ENCODE measurements at regions not wholly inside any gene's neighbourhood (a gene's known extent, or its start where the extent isn't known, plus 50 kb on each side); places are given as distances from the start of the nearest gene placed in this dataset.

GRCh38 chr9:24045150-24045549 lies 219.1 kb upstream of the ELAVL2 start:
- WGBS, 2 experiments (ENCODE audit: low coverage in 1 of 2, low lambda C conversion rate in 2 of 2, missing lambda C conversion rate in 2 of 2): 20 to 22% methylated on average over 3 of the region's 3 CpGs

DNA sequence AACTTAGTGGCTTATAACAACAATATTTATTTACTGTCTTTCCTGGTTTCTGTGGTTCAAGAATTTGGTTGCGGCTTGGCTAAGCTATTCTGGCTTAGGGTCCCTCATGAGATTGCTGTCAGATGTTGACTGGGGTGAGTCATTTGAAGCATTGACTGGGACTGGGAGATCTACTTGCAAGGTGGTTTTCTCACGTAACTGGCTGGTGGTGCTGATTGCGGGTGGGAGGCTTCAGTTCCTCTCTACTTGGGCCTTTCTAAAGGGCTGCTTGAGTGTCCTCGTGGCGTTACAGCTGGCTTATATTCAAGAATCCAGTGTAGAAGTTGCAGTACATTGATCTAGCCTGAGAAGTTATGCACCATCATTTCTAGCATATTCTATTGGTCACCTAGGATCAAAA lies 218.5 kb upstream of the ELAVL2 start:
- H3K27ac ChIP-seq: no peak overlapping the region

More at GRCh38 chr9:24045150-24045549, 219.1 kb upstream of the ELAVL2 start:
- Histone ChIP-seq H3K9me3 (ENCODE audit: low read depth) (no peaks in the 10 kb centered on the region), H3K4me3 (no peak overlapping the region), H3K79me2 (ENCODE audit: insufficient read depth) (no peaks in the 10 kb centered on the region), H4K20me1 (ENCODE audit: insufficient read depth) (no peaks in the 10 kb centered on the region), H3K9ac (no peak overlapping the region), H3K27ac (no peak overlapping the region), H3K27me3 (replicated peaks; ENCODE audit: insufficient read depth) (no peaks in the 10 kb centered on the region), H3K9me2 (ENCODE audit: insufficient read depth) (no peaks in the 10 kb centered on the region), H3K36me3 (ENCODE audit: low read depth) (no peaks in the 10 kb centered on the region), H3K4me1 (ENCODE audit: insufficient read depth) (no peaks in the 10 kb centered on the region), H3F3A (ENCODE audit: insufficient read depth) (no peaks in the 10 kb centered on the region), H3K4me2 (ENCODE audit: unreplicated experiment) (no peak overlapping the region), H2AFZ (no peak overlapping the region)
- no peak for TF ChIP-seq EZH2phosphoT487 (IDR thresholded peaks at IDR 0.05; ENCODE audit: insufficient read depth, low read depth)
- TF ChIP-seq EZH2 (IDR thresholded peaks at IDR 0.05; ENCODE audit: insufficient read depth, poor library complexity, severe bottlenecking): no peak
- DNase-seq: no peak
- in situ Hi-C loops (cut with MboI): no loop called here

GRCh38 chr9:24041160-24041690 lies 215.2 kb upstream of the ELAVL2 start:
- Histone ChIP-seq H3K9me3 (ENCODE audit: low read depth) (no peaks in the 10 kb centered on the region), H3K36me3 (ENCODE audit: low read depth) (no peaks in the 10 kb centered on the region), H2AFZ (no peak overlapping the region), H3K9ac (no peak overlapping the region), H3K4me2 (ENCODE audit: unreplicated experiment) (no peak overlapping the region), H3K4me3 (no peak overlapping the region), H3K4me1 (ENCODE audit: insufficient read depth) (no peaks in the 10 kb centered on the region), H3K9me2 (ENCODE audit: insufficient read depth) (no peaks in the 10 kb centered on the region), H3K27me3 (replicated peaks; ENCODE audit: insufficient read depth) (no peaks in the 10 kb centered on the region), H3K27ac (no peak overlapping the region), H4K20me1 (ENCODE audit: insufficient read depth) (no peaks in the 10 kb centered on the region), H3F3A (ENCODE audit: insufficient read depth) (no peaks in the 10 kb centered on the region), H3K79me2 (ENCODE audit: insufficient read depth) (no peaks in the 10 kb centered on the region)
- in situ Hi-C loops (cut with MboI): no loop called here
- WGBS, 2 experiments (ENCODE audit: low coverage in 1 of 2, low lambda C conversion rate in 2 of 2, missing lambda C conversion rate in 2 of 2): 32% methylated on average over 5 of the region's 5 CpGs
- TF ChIP-seq EZH2 (IDR thresholded peaks at IDR 0.05; ENCODE audit: insufficient read depth, poor library complexity, severe bottlenecking) (no peak), EZH2phosphoT487 (IDR thresholded peaks at IDR 0.05; ENCODE audit: insufficient read depth, low read depth) (no peak)
- no peak for DNase-seq

More for the DNA sequence above, 218.5 kb upstream of the ELAVL2 start:
- Histone ChIP-seq H3K4me3 (no peak overlapping the region), H3F3A (ENCODE audit: insufficient read depth) (no peaks in the 10 kb centered on the region), H4K20me1 (ENCODE audit: insufficient read depth) (no peaks in the 10 kb centered on the region), H3K9me2 (ENCODE audit: insufficient read depth) (no peaks in the 10 kb centered on the region), H3K9ac (no peak overlapping the region), H3K4me1 (ENCODE audit: insufficient read depth) (no peaks in the 10 kb centered on the region), H3K9me3 (ENCODE audit: low read depth) (no peaks in the 10 kb centered on the region), H2AFZ (no peak overlapping the region), H3K4me2 (ENCODE audit: unreplicated experiment) (no peak overlapping the region), H3K79me2 (ENCODE audit: insufficient read depth) (no peaks in the 10 kb centered on the region), H3K27me3 (replicated peaks; ENCODE audit: insufficient read depth) (no peaks in the 10 kb centered on the region), H3K36me3 (ENCODE audit: low read depth) (no peaks in the 10 kb centered on the region)
- no peak for TF ChIP-seq EZH2 (IDR thresholded peaks at IDR 0.05; ENCODE audit: insufficient read depth, poor library complexity, severe bottlenecking)
- no peak for TF ChIP-seq EZH2phosphoT487 (IDR thresholded peaks at IDR 0.05; ENCODE audit: insufficient read depth, low read depth)
- no peak for DNase-seq
- in situ Hi-C loops (cut with MboI): no loop called here
- 23 to 40% methylated on average over 5 of the region's 5 CpGs for WGBS, 2 experiments (ENCODE audit: low coverage in 1 of 2, low lambda C conversion rate in 2 of 2, missing lambda C conversion rate in 2 of 2)

DNA sequence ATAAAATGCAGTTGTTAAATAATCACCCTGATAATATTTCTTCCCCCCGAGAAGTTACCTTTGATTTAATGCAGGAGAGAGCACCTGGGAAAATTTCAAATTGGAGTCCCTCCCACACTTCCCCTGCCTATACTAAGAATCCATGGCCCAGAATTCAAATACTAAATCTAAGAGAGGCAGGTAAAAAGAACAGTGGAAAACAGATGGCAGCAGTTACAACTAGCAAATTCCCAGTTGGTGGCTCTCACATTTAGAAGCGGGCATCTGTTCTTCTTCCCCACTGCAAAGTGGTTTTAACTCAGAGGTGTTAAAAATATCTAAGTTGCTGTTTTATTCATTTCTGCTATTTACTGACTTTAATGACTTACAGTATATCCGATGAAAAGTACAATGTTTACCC lies 210.4 kb upstream of the ELAVL2 start:
- in situ Hi-C loops (cut with MboI): no loop called here
- TF ChIP-seq EZH2 (IDR thresholded peaks at IDR 0.05; ENCODE audit: insufficient read depth, poor library complexity, severe bottlenecking) (no peak), EZH2phosphoT487 (IDR thresholded peaks at IDR 0.05; ENCODE audit: insufficient read depth, low read depth) (no peak)
- H3K27me3 ChIP-seq (replicated peaks; ENCODE audit: insufficient read depth): no peaks in the 10 kb centered on the region
- H4K20me1 ChIP-seq (ENCODE audit: insufficient read depth): no peaks in the 10 kb centered on the region
- no peaks in the 10 kb centered on the region for H3K4me1 ChIP-seq (ENCODE audit: insufficient read depth)
- H3K4me2 ChIP-seq (ENCODE audit: unreplicated experiment): no peak overlapping the region
- no peaks in the 10 kb centered on the region for H3K9me2 ChIP-seq (ENCODE audit: insufficient read depth)
- no peaks in the 10 kb centered on the region for H3K79me2 ChIP-seq (ENCODE audit: insufficient read depth)
- DNase-seq: no peak
- H3K27ac ChIP-seq: no peak overlapping the region
- no peak overlapping the region for H2AFZ ChIP-seq
- H3K9ac ChIP-seq: no peak overlapping the region
- no peak overlapping the region for H3K4me3 ChIP-seq
- no peaks in the 10 kb centered on the region for H3K36me3 ChIP-seq (ENCODE audit: low read depth)
- WGBS, 2 experiments (ENCODE audit: low coverage in 1 of 2, low lambda C conversion rate in 2 of 2, missing lambda C conversion rate in 2 of 2): 18 to 19% methylated on average over 3 of the region's 3 CpGs
- H3F3A ChIP-seq (ENCODE audit: insufficient read depth): no peaks in the 10 kb centered on the region
- no peaks in the 10 kb centered on the region for H3K9me3 ChIP-seq (ENCODE audit: low read depth)

DNA sequence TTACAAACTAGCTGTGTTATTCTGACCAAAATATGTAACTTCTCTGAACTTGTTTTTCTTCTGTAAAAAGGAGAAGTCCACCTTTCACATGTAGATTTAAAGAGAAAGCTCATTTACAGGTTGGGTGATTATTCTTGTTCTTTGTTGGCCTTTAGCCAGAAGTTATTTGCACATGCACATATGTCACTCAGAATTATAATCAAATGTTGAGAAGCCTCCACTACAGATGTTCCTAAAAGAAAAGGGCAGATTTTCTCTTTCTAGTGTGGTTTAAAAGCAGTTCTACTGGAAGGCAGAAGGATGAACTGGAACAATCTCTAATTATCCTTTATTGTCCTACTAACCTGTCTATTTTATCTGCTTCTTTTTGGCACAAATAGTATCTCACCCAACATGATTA lies 209.8 kb upstream of the ELAVL2 start:
- no peak for DNase-seq
- H4K20me1 ChIP-seq (ENCODE audit: insufficient read depth): no peaks in the 10 kb centered on the region
- no peak overlapping the region for H3K4me3 ChIP-seq
- no peak overlapping the region for H3K9ac ChIP-seq
- no peaks in the 10 kb centered on the region for H3K27me3 ChIP-seq (replicated peaks; ENCODE audit: insufficient read depth)
- in situ Hi-C loops (cut with MboI): no loop called here
- TF ChIP-seq EZH2 (IDR thresholded peaks at IDR 0.05; ENCODE audit: insufficient read depth, poor library complexity, severe bottlenecking) (no peak), EZH2phosphoT487 (IDR thresholded peaks at IDR 0.05; ENCODE audit: insufficient read depth, low read depth) (no peak)
- no peak overlapping the region for H3K27ac ChIP-seq
- no peaks in the 10 kb centered on the region for H3K79me2 ChIP-seq (ENCODE audit: insufficient read depth)
- no peaks in the 10 kb centered on the region for H3K36me3 ChIP-seq (ENCODE audit: low read depth)
- H3K4me1 ChIP-seq (ENCODE audit: insufficient read depth): no peaks in the 10 kb centered on the region
- no peak overlapping the region for H2AFZ ChIP-seq
- H3F3A ChIP-seq (ENCODE audit: insufficient read depth): no peaks in the 10 kb centered on the region
- no peaks in the 10 kb centered on the region for H3K9me3 ChIP-seq (ENCODE audit: low read depth)
- no peak overlapping the region for H3K4me2 ChIP-seq (ENCODE audit: unreplicated experiment)
- no peaks in the 10 kb centered on the region for H3K9me2 ChIP-seq (ENCODE audit: insufficient read depth)
